A673 (cell line): ENCODE measurements at regions not wholly inside any gene's neighbourhood (a gene's known extent, or its start where the extent isn't known, plus 50 kb on each side); places are given as distances from the start of the nearest gene placed in this dataset.

Experiments used
- CTCF ChIP-seq: fragments of 300-800, 200-600 bp; sonication (generic); conservative IDR thresholded peaks from 2 replicates; pipeline ENCODE4 v1.5.1; 2017; ENCODE audit warnings: low read depth, mild to moderate bottlenecking, antibody characterized with exemption, low read length, moderate library complexity, mixed read lengths
- EZH2 ChIP-seq: fragments of 200-600 bp; sonication (generic); IDR thresholded peaks from 2 replicates; pipeline ENCODE4 v1.6.1; 2017; ENCODE audit warnings: borderline replicate concordance, low read depth, mild to moderate bottlenecking, mixed read lengths, antibody characterized with exemption, low read length; ENCODE audit not compliant: poor library complexity, severe bottlenecking

GRCh38 chr1:187537936-187538335 lies 709.2 kb downstream of the PLA2G4A start:
- TF ChIP-seq CTCF (no peak), EZH2 (no peak)
